Activated T-cell treated with anti-CD3 and anti-CD28 coated beads, Interleukin-2, amount 50 U/mL, for 4 hours (primary cell): ENCODE measurements at regions not wholly inside any gene's neighbourhood (a gene's known extent, or its start where the extent isn't known, plus 50 kb on each side); places are given as distances from the start of the nearest gene placed in this dataset.

Experiments used
- ATAC-seq, 2 donors: fragments of 200-7000 bp; cut with Tn5 transposase; one replicate each; pipeline ENCODE4 v1.10.0; 2021
- DNase-seq: peaks from one replicate; pipeline ENCODE4 v3.0.0-alpha.2; 2020
- H3K27me3 Mint-ChIP-seq: one replicate; pipeline ENCODE4 v1.8.0; 2021; ENCODE audit warnings: low read depth, mixed read lengths
- H3K36me3 Mint-ChIP-seq: one replicate; pipeline ENCODE4 v1.8.0; 2022; ENCODE audit warnings: mixed read lengths; ENCODE audit not compliant: insufficient read depth
- H3K4me1 Mint-ChIP-seq: one replicate; pipeline ENCODE4 v1.8.0; 2021; ENCODE audit warnings: low read depth, mixed read lengths
- H3K4me3 Mint-ChIP-seq: one replicate; pipeline ENCODE4 v1.8.0; 2021; ENCODE audit warnings: mild to moderate bottlenecking, moderate library complexity, mixed read lengths
- H3K9me3 Mint-ChIP-seq: one replicate; pipeline ENCODE4 v1.8.0; 2021; ENCODE audit warnings: mixed read lengths

DNA sequence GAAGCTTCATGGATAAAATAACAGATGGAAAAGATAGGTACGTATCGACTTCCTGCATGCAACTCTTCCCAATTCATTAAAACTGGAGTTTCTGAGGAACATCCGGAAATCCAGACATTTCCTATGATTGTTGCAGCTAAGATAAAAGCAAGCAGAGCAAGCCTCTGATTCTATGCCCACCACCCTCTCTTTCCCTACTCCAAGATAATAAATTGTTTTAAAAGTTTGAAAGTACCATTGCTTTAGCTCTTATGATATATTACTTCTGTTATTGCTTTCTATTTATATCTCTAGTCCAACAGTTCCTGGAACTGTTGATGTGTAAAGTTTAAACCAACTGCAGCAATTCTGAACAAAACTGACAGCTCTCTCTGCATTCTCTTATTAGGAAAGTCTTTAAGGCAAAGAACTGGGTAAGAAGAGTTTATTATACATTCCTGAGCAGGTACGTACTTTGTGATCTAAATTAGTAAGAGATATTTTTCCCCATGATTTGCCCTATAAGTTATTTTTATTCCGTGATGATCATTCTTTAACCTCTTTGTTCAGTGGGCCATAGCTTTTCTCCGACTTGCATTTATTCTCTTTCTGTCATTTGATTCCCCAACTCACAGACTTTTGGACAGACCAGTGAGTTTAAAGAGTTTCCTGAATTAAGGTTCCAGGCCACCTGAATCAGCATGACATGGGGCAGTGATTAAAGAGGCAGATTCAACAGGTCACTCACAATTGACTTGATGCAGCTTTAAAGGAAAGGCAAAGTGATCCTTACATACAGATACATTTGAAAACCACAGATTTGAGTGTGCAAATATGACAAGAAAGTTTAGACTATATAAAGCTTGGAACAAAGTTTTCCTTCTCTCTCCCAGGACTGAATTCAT lies 94.2 kb upstream of the THRB start:
- H3K4me1 Mint-ChIP-seq: no peaks in the 10 kb centered on the region
- H3K4me3 Mint-ChIP-seq: no peak overlapping the region
- no peaks in the 10 kb centered on the region for H3K9me3 Mint-ChIP-seq
- no peaks in the 10 kb centered on the region for H3K27me3 Mint-ChIP-seq
- no peak for ATAC-seq
- DNase-seq: no peak
- H3K36me3 Mint-ChIP-seq: no peaks in the 10 kb centered on the region

DNA sequence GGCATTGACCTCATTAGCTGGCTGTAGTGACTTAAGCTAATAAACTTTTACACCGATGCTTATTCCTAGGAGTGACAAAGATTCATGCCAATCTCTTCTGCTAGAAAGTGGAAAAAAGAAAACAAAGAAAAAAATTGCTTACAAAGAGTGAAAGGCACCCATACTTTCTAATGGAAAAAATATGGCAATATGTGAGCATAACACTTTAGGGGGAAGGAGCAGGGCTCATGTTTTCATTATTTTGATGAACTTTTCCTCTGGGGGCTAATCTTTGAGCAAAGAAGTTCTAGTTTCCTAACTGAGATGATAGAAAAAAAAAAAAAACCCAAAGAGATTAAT lies 94.8 kb upstream of the THRB start:
- ATAC-seq (no peak), DNase-seq (no peak)
- H3K4me1 Mint-ChIP-seq: no peaks in the 10 kb centered on the region
- no peaks in the 10 kb centered on the region for H3K27me3 Mint-ChIP-seq
- H3K4me3 Mint-ChIP-seq: no peak overlapping the region
- H3K9me3 Mint-ChIP-seq: no peaks in the 10 kb centered on the region
- H3K36me3 Mint-ChIP-seq: no peaks in the 10 kb centered on the region

DNA sequence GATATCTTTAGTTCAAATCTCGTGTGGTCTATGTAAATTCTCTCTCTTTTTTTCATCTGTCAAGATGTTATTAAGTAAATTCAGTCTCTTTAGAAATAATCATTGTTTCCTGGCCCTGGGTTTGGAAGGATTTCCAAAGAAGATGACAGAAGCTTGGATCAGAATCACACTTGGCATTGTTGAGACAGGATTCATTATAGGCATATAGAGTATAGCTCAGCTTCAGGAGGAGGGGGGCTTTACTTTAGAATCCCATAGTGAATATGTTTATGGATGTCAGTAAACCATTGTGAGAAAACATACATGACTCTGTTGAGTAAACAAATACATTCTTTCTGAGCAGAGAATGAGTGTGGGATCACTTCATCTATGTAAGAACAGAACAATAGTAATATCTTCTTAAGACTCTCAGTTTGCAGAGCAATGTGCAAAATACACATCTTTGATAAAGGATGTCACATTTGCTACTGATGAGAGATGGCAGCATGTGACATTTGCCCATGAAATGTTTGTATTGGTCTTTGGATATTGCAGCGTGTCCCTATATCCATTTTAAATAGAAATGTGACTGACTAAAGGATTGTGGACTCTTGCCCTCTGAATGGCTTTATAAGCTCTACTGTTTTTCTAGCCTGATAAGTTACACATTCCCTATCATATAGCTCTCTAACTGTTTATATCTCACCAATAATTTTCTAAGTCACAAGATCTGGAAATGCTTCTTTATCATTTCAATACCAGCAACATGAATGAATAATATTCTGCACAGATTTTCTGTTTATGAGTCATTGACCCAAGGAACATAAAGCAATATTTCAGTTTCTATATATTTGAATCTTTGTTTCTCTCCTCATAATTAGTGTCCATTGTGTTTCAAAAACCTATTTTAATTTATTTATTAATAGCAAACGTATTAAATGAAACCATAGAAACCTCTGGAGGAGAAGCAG lies 95.6 kb upstream of the THRB start:
- Mint-ChIP-seq H3K36me3 (no peaks in the 10 kb centered on the region), H3K4me1 (no peaks in the 10 kb centered on the region), H3K4me3 (no peak overlapping the region), H3K9me3 (no peaks in the 10 kb centered on the region), H3K27me3 (no peaks in the 10 kb centered on the region)
- DNase-seq (no peak), ATAC-seq (no peak)

- Mint-ChIP-seq H3K9me3 (no peaks in the 10 kb centered on the region), H3K4me1 (no peaks in the 10 kb centered on the region), H3K27me3 (no peaks in the 10 kb centered on the region), H3K36me3 (no peaks in the 10 kb centered on the region), H3K4me3 (no peak overlapping the region)
- DNase-seq (no peak), ATAC-seq (no peak)
Observed at GRCh38 chr3:24591191-24591590, 96.5 kb upstream of the THRB start.

DNA sequence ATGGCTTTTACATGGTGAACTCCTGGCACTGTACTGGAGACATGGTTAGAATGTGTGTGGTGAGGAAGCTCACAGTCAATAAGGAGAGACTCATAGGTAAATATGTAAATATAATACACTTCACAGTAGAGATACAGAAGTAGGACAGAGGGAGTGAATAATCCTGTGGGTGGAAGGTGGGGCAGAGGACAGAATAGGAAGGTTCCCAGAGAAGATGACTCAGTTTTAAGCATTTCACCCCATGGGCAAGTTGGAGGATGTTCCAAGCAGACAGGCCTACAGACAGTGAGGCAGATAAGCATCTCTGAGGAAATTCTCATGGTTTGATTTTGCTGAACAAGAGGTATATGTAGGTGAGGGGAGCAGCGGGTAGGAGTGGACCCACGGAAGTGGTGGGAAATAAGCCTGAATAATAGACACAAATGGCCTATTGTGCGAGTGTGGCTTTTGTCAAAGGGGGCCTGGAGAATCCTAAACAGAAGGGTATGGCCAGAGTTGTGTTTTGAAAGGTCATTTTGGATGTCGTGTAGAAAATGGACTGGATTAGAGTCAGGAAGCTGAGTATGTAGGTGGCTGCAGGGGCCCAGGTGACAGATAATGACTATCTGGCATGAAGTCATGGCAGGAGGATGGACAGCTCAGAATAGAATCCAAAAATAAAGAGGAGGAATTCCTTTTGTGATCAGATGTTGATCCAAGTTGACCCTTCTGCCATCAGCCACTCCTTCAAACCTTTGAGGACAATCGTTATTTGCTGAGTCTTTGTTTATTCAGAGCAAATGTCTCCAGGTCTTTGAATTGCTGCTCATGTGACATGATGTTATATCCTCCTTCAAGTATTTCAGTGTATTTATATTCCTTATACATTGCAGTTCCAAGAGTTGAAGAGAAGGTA lies 97.3 kb upstream of the THRB start:
- H3K27me3 Mint-ChIP-seq: no peaks in the 10 kb centered on the region
- no peak for DNase-seq
- no peak overlapping the region for H3K4me3 Mint-ChIP-seq
- no peaks in the 10 kb centered on the region for H3K9me3 Mint-ChIP-seq
- ATAC-seq: no peak
- H3K4me1 Mint-ChIP-seq: no peaks in the 10 kb centered on the region
- H3K36me3 Mint-ChIP-seq: no peaks in the 10 kb centered on the region

DNA sequence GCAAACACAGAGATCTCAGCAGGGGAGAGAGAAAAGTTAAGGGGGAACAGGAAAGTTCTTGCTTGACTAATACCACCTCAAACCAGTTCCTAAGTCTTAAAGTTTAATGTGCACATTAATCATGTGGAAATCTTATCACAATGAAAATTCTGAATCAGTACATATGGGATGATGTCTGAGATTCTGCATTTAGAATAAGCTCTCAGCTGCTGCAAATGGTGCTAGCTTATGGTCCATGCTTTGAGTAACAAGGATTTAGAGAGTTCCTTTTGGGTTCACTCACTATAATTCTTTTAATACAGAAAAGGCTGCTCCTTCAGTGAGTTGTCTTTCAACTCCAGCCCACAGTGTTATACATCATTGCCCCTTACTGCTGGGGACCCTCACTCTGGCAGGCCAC lies 99.5 kb upstream of the THRB start:
- Mint-ChIP-seq H3K4me3 (no peak overlapping the region), H3K27me3 (no peaks in the 10 kb centered on the region), H3K36me3 (no peaks in the 10 kb centered on the region), H3K9me3 (no peaks in the 10 kb centered on the region), H3K4me1 (no peaks in the 10 kb centered on the region)
- DNase-seq (no peak), ATAC-seq (no peak)

- H3K9me3 Mint-ChIP-seq: no peaks in the 10 kb centered on the region
- H3K4me1 Mint-ChIP-seq: no peaks in the 10 kb centered on the region
- no peak overlapping the region for H3K4me3 Mint-ChIP-seq
- no peaks in the 10 kb centered on the region for H3K36me3 Mint-ChIP-seq
- ATAC-seq: no peak
- H3K27me3 Mint-ChIP-seq: no peaks in the 10 kb centered on the region
- no peak for DNase-seq
Observed at GRCh38 chr3:24595796-24596195, 101.1 kb upstream of the THRB start.

GRCh38 chr3:24596626-24597025 lies 102.0 kb upstream of the THRB start:
- Mint-ChIP-seq H3K36me3 (no peaks in the 10 kb centered on the region), H3K4me1 (no peaks in the 10 kb centered on the region), H3K27me3 (no peaks in the 10 kb centered on the region)

DNA sequence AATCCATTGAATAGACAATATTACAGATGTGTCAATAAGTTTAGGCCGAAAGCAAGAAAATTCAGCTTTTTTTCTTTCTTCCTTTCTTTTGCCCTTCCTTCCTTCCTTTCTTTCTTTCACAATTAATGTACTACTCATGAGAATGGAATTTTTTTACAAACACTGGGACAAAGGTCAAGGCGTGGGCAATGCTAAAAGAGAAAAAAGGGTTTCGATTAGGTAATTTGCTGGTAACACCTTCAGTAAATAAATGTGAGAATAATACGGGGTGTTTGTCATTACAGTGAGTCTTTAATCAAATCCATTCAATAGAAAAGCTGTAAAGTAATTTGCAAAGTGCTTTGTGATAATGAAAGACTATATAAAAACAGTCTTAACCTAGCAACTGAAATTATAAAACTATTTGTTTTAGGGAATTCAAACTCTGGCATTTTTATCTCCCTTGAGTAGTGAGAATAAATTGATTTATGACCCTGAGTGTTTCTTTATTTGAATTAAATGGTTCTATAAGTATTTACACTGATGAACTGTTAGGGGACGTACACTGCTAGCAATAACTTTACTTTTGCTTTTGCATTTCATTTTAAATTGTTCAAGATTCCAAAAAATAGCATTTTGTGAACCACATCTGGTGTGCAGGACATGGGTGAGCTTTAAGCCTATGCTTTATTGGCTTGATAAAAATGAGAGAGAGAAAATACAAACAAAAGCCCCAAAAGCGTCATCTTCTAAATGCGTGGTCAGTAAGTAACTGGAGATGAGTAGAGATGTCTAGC lies 104.2 kb upstream of the THRB start:
- Mint-ChIP-seq H3K27me3 (no peaks in the 10 kb centered on the region), H3K36me3 (no peaks in the 10 kb centered on the region), H3K9me3 (no peaks in the 10 kb centered on the region), H3K4me1 (no peaks in the 10 kb centered on the region), H3K4me3 (no peak overlapping the region)
- no peak for DNase-seq
- ATAC-seq: no peak

More at GRCh38 chr3:24596626-24597025, 102.0 kb upstream of the THRB start:
- ATAC-seq (no peak), DNase-seq (no peak)
- Mint-ChIP-seq H3K4me3 (no peak overlapping the region), H3K9me3 (no peaks in the 10 kb centered on the region)

- Mint-ChIP-seq H3K9me3 (no peaks in the 10 kb centered on the region), H3K4me1 (no peaks in the 10 kb centered on the region), H3K4me3 (no peak overlapping the region), H3K36me3 (no peaks in the 10 kb centered on the region), H3K27me3 (no peaks in the 10 kb centered on the region)
- no peak for DNase-seq
- no peak for ATAC-seq
Observed at GRCh38 chr3:24601066-24601939, 106.7 kb upstream of the THRB start.

DNA sequence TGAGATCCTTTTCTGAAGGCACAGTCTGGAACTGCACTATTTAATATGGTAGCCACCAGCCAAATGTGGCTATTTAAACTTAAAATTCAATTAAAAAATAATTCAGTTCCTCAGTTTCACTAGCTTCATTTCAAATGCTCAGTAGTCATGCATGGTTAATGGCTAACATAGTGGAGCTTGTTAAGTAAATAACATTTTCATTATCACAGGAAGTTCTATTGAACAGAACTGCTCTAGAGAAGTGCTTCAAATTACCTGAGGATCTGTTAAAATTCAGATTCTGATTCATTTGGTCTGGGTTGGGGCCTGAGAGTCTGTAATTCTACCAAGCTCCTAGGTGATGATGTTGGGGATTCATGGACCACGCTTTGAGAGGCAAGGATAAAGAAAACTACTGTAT lies 109.6 kb upstream of the THRB start:
- H3K9me3 Mint-ChIP-seq: no peaks in the 10 kb centered on the region
- ATAC-seq: no peak
- no peaks in the 10 kb centered on the region for H3K4me1 Mint-ChIP-seq
- DNase-seq: no peak
- H3K27me3 Mint-ChIP-seq: no peaks in the 10 kb centered on the region
- H3K36me3 Mint-ChIP-seq: no peaks in the 10 kb centered on the region
- no peak overlapping the region for H3K4me3 Mint-ChIP-seq

GRCh38 chr3:24605511-24606028 lies 110.9 kb upstream of the THRB start:
- Mint-ChIP-seq H3K27me3 (no peaks in the 10 kb centered on the region), H3K9me3 (no peaks in the 10 kb centered on the region), H3K4me3 (no peak overlapping the region), H3K4me1 (no peaks in the 10 kb centered on the region), H3K36me3 (no peaks in the 10 kb centered on the region)
- DNase-seq (no peak), ATAC-seq (no peak)

DNA sequence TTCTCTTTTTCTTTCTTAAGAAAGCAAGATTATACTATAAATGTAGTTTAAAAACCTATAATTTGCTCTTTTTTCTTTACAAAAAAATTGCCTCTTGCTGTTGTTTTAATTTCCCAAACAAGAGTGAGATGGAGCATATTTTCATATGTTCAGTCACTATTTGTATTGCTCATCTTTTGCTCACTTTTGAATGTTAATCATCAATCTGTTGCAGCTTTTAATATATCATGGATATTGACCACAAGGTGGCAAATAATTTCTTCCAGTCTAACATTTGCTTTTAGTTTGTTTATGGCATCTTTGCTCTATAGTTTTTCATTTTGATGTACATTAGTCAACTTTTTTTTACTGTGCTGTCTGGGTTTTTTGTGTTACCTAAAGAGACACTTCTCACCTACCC lies 112.6 kb upstream of the THRB start:
- H3K4me3 Mint-ChIP-seq: no peak overlapping the region
- H3K4me1 Mint-ChIP-seq: no peaks in the 10 kb centered on the region
- ATAC-seq (no peak), DNase-seq (no peak)
- no peaks in the 10 kb centered on the region for H3K27me3 Mint-ChIP-seq
- H3K36me3 Mint-ChIP-seq: no peaks in the 10 kb centered on the region
- H3K9me3 Mint-ChIP-seq: no peaks in the 10 kb centered on the region
